ENCODE measurements at regions not wholly inside any gene's neighbourhood (a gene's known extent, or its start where the extent isn't known, plus 50 kb on each side); places are given as distances from the start of the nearest gene placed in this dataset.

DNA sequence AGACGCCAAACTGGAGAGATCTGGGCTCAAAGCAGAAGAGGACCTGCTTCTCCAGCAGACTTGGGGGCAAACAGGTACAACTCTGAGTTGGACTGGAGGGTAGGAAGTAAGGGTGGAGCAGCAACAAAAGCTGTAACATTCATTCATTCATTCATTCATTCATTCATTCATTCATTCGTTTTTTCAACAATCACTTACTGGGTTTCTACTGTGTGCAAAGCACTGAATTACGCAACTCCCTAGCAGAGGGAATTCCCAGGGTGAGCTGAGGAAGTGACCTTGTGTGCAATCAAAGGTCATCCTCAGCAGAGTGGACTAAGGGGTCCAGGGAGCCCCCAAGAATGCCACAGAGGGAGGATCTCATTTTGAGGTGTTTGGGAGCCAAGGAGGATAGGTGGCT is 231.1 kb upstream of the SDK2 start:
- no peak for ATAC-seq
- intact Hi-C loops (cut with DNase I, micrococcal nuclease): no loop called here
- no peak for DNase-seq
- Histone ChIP-seq H3K36me3 (ENCODE audit: low read depth) (no peaks in the 10 kb centered on the region), H3K4me1 (ENCODE audit: low read depth) (no peaks in the 10 kb centered on the region), H3K9me3 (no peaks in the 10 kb centered on the region), H3K4me3 (no peak overlapping the region)
- TF ChIP-seq CTCF (IDR thresholded peaks at IDR 0.05): no peak

DNA sequence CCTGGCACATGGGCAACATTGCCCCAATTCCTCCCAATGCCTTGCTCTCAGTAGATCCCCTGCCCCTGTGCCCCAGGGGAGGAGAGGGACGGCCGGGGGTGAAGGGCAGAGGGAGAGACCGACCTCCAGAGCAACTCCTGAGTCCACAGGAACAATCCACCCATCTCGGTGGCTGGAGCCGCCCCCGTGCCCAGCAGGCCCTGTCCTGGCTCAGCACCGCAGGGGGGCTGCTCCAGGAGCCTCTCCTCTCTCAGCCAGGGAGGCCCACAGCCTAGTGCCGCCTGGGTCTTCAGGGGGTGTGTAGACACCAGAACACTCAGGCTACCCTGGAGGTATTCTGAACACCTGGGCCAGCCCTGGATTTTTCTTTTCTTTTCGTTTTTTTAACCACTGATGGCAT is 233.7 kb upstream of the SDK2 start:
- H3K36me3 ChIP-seq (ENCODE audit: low read depth): no peaks in the 10 kb centered on the region
- no peak for DNase-seq
- H3K9me3 ChIP-seq: no peaks in the 10 kb centered on the region
- H3K4me1 ChIP-seq (ENCODE audit: low read depth): no peaks in the 10 kb centered on the region
- H3K4me3 ChIP-seq: no peak overlapping the region
- ATAC-seq: no peak
- no peak for TF ChIP-seq CTCF (IDR thresholded peaks at IDR 0.05)
- intact Hi-C loops (cut with DNase I, micrococcal nuclease): no loop called here

DNA sequence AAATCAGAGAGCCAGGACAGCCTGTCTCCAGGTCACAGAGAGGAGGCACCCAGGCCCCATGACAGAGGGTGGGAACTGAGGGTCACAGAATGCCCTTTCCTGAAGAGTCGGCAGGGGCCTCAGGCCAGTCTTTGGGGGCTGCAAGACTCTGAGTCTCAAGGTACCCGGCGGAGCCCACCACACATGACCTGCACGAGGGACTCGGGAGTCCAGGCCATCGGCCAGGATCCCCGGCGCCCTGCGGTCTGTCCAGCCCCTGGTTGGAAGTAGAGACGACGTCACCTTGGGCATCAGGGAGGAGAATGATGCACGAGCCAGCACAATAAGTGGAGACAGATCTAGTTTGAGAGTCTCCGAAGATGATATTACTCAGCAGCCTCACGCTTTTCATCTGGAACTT is 234.7 kb upstream of the SDK2 start:
- intact Hi-C loops (cut with DNase I, micrococcal nuclease): no loop called here
- no peaks in the 10 kb centered on the region for H3K9me3 ChIP-seq
- ATAC-seq (no peak), DNase-seq (no peak)
- no peak for TF ChIP-seq CTCF (IDR thresholded peaks at IDR 0.05)
- H3K4me3 ChIP-seq: no peak overlapping the region
- H3K36me3 ChIP-seq (ENCODE audit: low read depth): no peaks in the 10 kb centered on the region
- no peaks in the 10 kb centered on the region for H3K4me1 ChIP-seq (ENCODE audit: low read depth)

DNA sequence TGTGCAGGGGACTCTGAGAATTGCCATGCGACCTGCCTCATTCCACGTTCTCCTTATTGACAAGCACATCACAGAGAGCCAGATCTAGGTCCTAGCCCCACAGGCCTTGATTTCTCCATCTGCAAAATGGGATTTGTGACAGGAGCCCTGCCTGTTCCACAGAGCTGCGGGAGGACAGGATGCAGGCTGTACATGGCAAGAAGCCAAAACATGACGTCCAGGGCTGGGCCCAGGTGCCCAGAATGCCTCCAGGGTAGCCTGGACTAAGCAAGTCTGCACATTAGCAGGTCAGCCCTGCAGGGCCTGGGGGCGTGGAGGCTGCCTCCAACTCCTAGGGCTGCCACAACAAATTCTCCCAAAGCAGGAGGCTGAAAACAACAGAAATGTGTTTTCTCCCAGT is 235.7 kb upstream of the SDK2 start:
- Histone ChIP-seq H3K36me3 (ENCODE audit: low read depth) (no peaks in the 10 kb centered on the region), H3K9me3 (no peaks in the 10 kb centered on the region), H3K4me1 (ENCODE audit: low read depth) (no peaks in the 10 kb centered on the region), H3K4me3 (no peak overlapping the region)
- intact Hi-C loops (cut with DNase I, micrococcal nuclease): no loop called here
- TF ChIP-seq CTCF (IDR thresholded peaks at IDR 0.05): no peak
- ATAC-seq (no peak), DNase-seq (no peak)

DNA sequence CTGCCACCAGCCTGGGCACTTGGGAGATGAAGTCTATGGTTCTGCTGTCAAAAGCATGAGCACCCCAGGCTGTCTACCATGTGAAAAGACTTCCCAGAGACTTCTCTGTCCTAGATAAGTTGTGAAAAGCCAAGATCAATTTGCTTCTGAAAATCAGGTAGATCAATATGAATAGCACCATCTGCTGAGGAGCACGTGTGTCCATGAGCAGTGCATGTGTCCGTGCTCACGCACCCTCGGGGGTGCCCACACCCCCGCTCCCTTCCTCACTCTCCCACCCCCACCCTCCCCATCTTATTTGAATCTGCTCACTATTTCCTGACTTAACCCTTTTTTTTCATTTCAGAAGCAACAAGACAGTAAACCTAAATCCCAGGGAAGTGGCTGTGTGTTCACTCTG is 238.3 kb upstream of the SDK2 start:
- Histone ChIP-seq H3K4me1 (ENCODE audit: low read depth) (no peaks in the 10 kb centered on the region), H3K9me3 (no peaks in the 10 kb centered on the region), H3K4me3 (no peak overlapping the region), H3K36me3 (ENCODE audit: low read depth) (no peaks in the 10 kb centered on the region)
- DNase-seq (no peak), ATAC-seq (no peak)
- TF ChIP-seq CTCF (IDR thresholded peaks at IDR 0.05): no peak
- intact Hi-C loops (cut with DNase I, micrococcal nuclease): no loop called here

DNA sequence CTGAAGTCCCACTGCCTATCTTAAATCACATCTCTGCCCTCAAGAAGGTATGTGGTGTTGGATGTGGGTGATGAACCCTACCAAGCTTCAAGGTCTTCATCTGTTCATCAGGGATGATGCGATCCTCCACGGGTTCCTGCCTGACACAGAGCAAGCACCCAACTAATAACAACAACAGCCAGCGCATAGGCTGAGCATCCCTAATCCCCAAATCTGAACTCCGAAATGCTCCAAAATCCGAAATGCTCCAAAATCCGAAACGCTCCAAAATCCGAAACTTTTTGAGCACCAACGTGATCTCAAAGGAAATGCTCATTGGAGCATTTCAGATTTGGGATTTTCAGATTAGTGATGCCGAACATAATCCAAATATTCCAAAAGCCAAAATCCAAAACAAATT is 238.9 kb upstream of the SDK2 start:
- no peaks in the 10 kb centered on the region for H3K9me3 ChIP-seq
- intact Hi-C loops (cut with DNase I, micrococcal nuclease): no loop called here
- H3K4me1 ChIP-seq (ENCODE audit: low read depth): no peaks in the 10 kb centered on the region
- ATAC-seq (no peak), DNase-seq (no peak)
- no peaks in the 10 kb centered on the region for H3K36me3 ChIP-seq (ENCODE audit: low read depth)
- no peak for TF ChIP-seq CTCF (IDR thresholded peaks at IDR 0.05)
- no peak overlapping the region for H3K4me3 ChIP-seq
